GM19463 (cell line): ENCODE measurements at regions not wholly inside any gene's neighbourhood (a gene's known extent, or its start where the extent isn't known, plus 50 kb on each side); places are given as distances from the start of the nearest gene placed in this dataset.
A peak's percentile ranks its signal among the peaks of the same experiment; 100 is the strongest.
"Not testable (repeated sequence)": the region's sequence is repeated elsewhere in the genome, so short reads cannot be mapped to it uniquely, and the experiment has no call there.

Source experiments
- ATAC-seq: cut with Tn5 transposase; IDR thresholded peaks from one replicate; pipeline ENCODE4 v1.9.1; 2021; ENCODE audit warnings: mild to moderate bottlenecking, moderate library complexity; ENCODE audit not compliant: unreplicated experiment

GRCh38 chr3:16768014-16768413 is 116.7 kb upstream of the PLCL2 start:
- no peak for ATAC-seq

DNA sequence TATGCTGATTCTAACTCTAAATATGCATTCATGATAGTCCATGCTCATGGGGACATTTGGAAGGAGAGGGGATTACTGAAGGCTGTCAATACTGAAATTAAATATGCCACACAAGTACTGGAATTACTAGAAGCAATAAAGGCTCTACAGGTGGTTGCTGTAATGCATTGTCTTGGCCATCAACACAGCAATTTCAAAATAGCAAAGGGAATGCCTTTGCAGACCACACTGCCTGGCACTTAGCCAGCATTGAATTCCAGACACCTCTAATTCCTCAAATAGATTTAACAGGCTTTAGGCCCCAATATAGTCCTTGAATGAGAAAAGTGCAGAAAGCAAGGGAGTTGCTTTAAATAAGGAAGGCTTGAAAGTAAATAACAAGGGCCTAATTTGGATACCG is 115.8 kb upstream of the PLCL2 start:
- no peak for ATAC-seq

DNA sequence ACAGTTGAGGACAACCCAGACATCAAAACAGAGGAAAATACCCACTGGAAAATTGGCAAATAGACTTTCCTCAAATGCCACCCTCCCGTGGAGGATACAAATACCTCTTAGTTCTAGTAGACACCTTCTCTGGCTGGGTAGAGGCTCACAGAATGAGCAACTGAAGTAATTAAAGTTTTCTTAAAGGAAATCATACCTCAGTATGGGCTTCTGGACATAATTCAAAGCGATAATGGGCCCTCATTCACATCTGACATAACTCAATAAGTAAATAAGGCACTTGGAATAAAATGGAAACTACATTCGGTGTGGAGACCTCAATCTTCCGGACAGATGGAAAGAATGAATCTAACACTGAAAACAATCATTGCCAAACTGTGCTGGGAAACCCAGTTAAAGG is 115.2 kb upstream of the PLCL2 start:
- no peak for ATAC-seq

DNA sequence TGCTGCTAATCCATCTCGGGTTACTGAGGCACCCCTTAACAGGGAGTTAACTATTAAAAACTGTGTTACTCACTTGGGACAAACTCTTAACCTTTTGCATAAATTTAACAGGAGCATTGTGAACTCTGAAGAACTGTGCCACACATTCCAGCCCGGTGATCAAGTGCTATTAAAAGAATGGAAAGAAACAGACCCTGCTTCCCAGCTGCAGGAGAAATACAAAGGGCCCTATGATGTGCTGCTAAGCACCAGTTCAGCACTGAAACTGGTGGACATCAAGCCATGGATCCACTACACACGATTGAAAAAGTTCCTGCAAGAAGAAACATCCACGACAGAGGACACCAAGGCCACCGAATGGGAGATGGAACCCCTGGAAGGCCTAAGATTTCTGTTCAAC is 114.7 kb upstream of the PLCL2 start:
- ATAC-seq = no peak

DNA sequence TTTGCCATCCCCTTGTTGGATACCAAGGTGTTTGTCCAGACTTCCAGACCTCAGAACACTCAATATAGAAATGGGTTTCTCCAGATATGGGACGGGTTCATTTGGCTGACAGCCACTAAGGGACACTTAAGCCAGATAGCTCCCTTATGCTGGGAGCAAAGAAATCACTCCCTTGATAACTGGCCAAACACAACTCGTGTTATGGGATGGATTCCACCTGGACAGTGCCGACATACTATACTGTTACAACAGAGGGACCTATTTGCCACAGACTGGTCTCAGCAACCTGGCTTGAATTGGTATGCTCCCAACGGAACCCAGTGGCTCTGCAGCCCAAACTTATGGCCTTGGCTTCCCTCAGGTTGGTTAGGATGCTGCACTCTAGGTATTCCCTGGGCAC is 114.0 kb upstream of the PLCL2 start:
- no peak for ATAC-seq

GRCh38 chr3:16773594-16773993 is 111.2 kb upstream of the PLCL2 start:
- not testable (repeated sequence) for ATAC-seq

DNA sequence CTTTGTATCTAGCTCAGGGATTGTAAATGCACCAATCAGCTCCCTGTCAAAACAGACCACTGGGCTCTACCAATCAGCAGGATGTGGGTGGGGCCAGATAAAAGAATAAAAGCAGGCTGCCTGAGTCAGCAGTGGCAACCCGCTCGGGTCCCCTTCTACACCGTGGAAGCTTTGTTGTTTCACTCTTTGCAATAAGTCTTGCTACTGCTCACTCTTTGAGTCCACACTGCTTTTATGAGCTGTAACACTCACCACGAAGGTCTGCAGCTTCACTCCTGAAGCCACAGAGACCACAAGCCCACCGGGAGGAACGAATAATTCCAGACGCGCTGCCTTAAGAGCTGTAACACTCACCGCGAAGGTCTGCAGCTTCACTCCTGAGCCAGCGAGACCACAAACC is 110.2 kb upstream of the PLCL2 start:
- not testable (repeated sequence) for ATAC-seq

DNA sequence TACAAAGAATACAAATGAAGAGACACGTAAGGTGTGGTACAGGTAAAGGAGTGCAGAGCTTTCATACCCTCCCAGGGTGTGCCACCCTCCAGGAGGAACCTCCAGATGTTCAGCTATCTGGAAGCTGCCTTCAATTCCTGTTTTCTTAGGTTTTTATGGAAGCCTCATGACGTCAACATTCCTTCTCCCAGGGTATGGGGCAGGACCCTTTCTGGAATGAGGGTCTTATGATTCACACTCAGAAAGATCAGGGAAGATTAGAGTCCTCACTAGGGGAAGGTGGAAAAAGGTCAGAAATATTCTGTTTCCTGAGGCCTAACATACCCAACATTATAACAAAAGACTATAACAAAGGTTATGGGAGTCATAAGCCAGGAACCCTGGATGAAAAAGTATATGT is 99.8 kb upstream of the PLCL2 start:
- ATAC-seq = no peak

DNA sequence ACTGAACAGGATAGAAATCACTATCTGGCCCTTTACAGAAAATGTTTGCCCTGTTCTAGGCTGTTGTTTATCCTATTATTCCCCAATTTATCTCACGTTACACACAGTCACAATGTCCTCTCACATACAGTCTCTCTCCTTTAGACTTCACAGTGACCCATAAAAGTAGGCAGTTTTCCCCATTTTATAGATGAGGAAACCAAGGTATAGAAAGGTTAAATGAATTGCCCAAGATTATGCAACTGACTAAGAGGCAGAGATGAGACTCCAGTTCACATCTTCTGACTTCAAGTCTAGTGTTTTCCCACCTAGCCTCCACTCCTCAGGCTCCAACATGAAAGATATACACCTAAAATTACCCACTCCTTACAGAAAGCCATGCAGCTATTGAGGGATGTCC is 99.3 kb upstream of the PLCL2 start:
- ATAC-seq = no peak

GRCh38 chr3:16788440-16789056 is 96.2 kb upstream of the PLCL2 start:
- no peak for ATAC-seq

DNA sequence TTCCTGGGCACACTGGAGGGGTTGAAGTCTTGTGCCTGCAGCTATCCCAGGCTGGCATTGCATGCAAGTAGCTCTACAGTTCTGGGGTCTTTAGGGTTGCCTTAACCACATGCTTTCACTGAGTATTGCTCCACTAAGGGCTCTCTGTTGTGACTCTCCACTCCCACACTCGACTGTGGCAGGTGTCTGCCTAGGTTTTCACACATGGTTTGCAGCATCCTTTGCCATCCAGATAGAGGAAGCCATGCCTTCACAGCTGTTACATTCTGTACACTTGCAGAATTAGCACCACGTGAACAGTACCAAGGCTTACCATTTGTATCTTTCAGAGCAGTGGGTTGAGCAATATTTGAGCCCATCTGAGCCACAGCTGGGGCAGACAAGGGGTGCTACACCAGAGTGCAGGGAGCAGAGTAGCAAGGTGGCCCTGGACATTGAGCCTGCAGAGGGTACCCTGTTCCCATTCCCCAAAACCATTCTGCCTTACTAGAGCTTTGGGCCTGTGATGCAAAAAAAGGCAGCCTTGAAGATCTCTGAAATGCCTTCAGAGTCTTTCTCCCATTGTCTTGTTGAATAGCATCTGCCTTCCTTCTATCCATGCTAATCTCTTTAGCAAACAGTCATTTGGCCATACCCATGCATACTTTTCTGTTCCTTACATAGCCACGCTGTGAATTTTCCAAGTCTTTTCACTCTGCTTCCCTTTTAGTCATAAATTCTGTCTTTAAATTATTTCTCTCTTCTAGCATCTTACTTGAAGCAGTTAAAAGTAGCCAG is 95.2 kb upstream of the PLCL2 start:
- no peak for ATAC-seq

DNA sequence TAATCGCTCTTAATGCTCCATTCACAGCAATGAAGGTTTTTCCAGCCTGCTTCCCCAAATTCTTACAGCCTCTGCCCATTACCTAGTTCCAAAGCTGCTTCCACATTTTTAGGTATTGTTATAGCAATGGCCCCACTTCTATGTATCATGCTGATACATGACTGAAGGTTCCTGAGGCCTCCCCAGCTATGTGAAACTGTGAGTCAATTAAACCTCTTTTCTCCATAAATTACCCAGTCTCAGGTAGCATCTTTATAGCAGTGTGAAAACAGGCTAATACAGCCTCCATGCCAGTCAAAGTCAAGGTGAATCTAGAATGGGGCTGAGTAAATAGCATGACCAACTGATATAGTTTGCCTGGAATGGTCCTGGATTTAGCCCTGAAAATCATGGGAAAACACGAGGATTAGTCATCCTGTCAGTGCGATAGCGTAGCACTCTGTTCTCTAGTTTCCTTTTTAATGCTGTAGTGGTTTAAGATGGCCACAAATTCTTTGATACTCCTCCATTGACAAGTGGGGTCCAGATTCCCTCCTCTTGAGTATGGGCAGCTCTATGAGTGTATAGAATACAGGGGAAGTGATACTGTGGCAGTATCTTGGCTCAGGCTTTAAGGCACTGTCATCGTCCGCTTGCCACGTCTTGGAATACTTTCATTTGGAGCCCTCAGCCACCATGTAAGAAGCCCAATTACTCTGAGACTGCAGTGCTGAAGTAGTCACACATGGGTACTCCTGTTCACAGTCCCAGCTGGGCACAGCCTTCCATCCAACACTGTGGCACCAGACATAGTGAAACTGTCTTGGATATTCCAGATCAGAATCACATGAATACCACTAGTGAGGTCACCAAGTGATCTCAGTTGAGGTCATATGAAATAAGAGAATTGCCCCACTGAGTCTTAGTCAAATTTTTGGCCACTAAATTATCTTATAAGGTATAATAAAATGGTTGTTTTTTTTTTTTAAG is 94.0 kb upstream of the PLCL2 start:
- no peak for ATAC-seq

- ATAC-seq = no peak
These were observed 91.4 kb upstream of the PLCL2 start for GRCh38 chr3:16793321-16793720.

GRCh38 chr3:16794257-16794656 is 90.5 kb upstream of the PLCL2 start:
- ATAC-seq = no peak

DNA sequence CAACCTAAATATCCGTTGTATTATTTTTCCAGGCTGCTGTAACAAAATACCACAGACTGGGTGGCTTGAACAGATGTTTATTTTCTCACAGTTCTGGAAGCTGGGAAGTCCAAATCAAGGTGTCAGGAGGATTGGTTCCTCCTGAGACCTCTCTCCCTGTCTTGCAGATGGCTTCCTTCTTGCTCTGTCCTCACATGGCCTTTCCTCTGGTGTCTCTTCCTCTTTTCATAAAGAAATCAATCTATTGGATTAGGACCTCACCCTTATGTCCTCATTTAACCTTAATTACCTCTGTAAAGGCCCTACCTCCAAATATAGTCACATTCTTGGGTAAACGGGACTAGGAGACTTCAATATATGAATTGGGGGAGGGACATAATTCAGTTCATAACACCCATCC is 89.2 kb upstream of the PLCL2 start:
- no peak for ATAC-seq

- no peak for ATAC-seq
These were observed 86.9 kb upstream of the PLCL2 start for GRCh38 chr3:16797831-16798230.

GRCh38 chr3:16798738-16799137 is 86.0 kb upstream of the PLCL2 start:
- ATAC-seq = no peak

GRCh38 chr3:16800361-16800760 is 84.4 kb upstream of the PLCL2 start:
- ATAC-seq = no peak

GRCh38 chr3:16801223-16801622 is 83.5 kb upstream of the PLCL2 start:
- no peak for ATAC-seq

DNA sequence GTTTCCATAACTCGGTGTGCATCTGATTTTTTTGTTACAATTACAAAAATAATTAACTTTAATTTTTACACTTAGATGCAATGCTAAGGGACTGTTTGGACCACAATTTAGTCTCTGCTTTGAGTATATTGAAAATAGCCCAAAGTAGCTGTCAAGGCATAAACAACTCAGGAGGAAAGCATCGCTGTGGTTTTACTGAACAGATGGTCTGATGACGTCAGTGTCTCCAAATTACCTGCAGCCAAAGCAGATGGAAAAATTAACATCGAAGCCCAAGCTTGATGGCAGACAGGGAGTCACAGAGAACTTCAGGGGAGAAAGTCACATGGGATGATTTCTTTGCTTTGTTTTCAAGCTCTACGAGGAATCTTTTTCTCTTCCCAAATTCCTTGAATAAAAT is 83.1 kb upstream of the PLCL2 start:
- ATAC-seq = no peak

DNA sequence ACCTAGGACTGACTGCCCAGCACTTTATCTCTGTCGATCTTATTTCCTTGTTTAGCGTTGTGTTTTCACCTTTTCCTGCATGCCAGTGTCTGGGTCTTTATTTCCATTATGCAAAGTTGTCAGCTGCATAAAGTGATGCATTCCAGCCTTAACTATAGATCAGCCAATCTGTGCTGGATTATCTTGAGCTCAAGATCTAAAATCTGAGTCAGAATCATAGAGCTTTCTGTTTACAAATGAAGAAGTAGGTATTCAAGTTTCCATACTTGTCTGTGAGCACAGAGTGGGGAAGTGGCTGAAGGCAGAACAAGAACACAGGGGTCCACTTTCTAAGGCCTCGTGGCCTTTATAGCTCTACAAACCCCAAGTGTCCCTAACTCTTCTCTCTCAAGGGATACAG is 82.4 kb upstream of the PLCL2 start:
- ATAC-seq = peak; percentile 74

DNA sequence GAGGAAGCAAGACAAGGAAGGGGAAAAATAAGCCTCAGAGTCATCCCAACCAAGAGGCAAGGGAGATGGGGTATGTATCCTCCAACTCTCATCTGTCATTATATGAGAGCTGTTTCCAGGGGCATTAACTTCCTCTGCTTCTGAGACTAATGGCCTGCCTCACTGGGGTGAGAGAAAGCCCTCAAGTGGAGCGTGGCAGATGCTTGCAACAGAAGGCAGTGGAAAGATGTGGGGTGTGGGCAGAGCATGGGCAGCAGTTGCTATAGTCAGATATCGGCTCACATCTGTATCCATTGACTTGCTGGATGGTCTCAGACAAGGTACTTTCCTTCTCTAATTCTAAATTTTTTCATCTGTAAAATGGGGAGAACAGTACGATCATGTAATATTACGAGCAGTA is 81.7 kb upstream of the PLCL2 start:
- no peak for ATAC-seq
